BJ (cell line): ENCODE measurements at regions not wholly inside any gene's neighbourhood (a gene's known extent, or its start where the extent isn't known, plus 50 kb on each side); places are given as distances from the start of the nearest gene placed in this dataset.

ENCODE experiments used
- CTCF ChIA-PET: fragments of 350-600 bp; formaldehyde crosslinking; extraction: SDS; loops from one replicate; lab custom pipeline; 2021; ENCODE audit warnings: antibody characterized with exemption, inconsistent platforms; lab: Yijun Ruan, JAX
- POLR2A ChIA-PET: fragments of 300-600 bp; sonication (Branson Sonifier 250); formaldehyde crosslinking; extraction: SDS; loops from one replicate; lab custom pipeline; 2021; ENCODE audit warnings: antibody characterized with exemption; lab: Charles Lee
- DNase-seq: peaks from one replicate; pipeline ENCODE4 v3.0.0-alpha.2; 2011; ENCODE audit warnings: low read depth
- H3K27me3 ChIP-seq: 2 replicates; pipeline ENCODE4 v1.6.0; 2011; ENCODE audit warnings: low read length; ENCODE audit not compliant: control insufficient read depth, insufficient read depth
- H3K36me3 ChIP-seq: 2 replicates; pipeline ENCODE4 v1.5.1; 2011; ENCODE audit warnings: low read length; ENCODE audit not compliant: control insufficient read depth, insufficient read depth
- H3K4me3 ChIP-seq: 2 replicates; pipeline ENCODE4 v1.5.1; 2011; ENCODE audit warnings: low read depth, mild to moderate bottlenecking, control low read depth, low read length
- CTCF ChIP-seq: IDR thresholded peaks from 2 replicates; pipeline ENCODE4 v1.5.1; 2011; ENCODE audit warnings: low read depth, mild to moderate bottlenecking, control low read depth, inconsistent platforms, low read length, moderate library complexity; ENCODE audit not compliant: insufficient read depth

- ChIA-PET POLR2A (no interaction called here), CTCF (no interaction called here)
- no peak for DNase-seq
- Histone ChIP-seq H3K36me3 (no peaks in the 10 kb centered on the region), H3K4me3 (no peak overlapping the region), H3K27me3 (no peaks in the 10 kb centered on the region)
- TF ChIP-seq CTCF = no peak
Measured at GRCh38 chr13:85536706-85537105, 262.5 kb downstream of the SLITRK6 start.

- DNase-seq = no peak
- Histone ChIP-seq H3K4me3 (no peak overlapping the region), H3K36me3 (no peaks in the 10 kb centered on the region), H3K27me3 (no peaks in the 10 kb centered on the region)
- TF ChIP-seq CTCF = no peak
- CTCF ChIA-PET = no interaction called here
- POLR2A ChIA-PET = no interaction called here
Measured at GRCh38 chr13:85535316-85536084, 263.7 kb downstream of the SLITRK6 start.

- CTCF ChIA-PET = no interaction called here
- DNase-seq = no peak
- H3K36me3 ChIP-seq = no peaks in the 10 kb centered on the region
- no peaks in the 10 kb centered on the region for H3K27me3 ChIP-seq
- POLR2A ChIA-PET = no interaction called here
- H3K4me3 ChIP-seq = no peak overlapping the region
- TF ChIP-seq CTCF = no peak
Measured at GRCh38 chr13:85533911-85534310, 265.3 kb downstream of the SLITRK6 start.

- POLR2A ChIA-PET = no interaction called here
- DNase-seq = no peak
Measured at GRCh38 chr13:85529218-85529594, 270.0 kb downstream of the SLITRK6 start.

More at GRCh38 chr13:85529218-85529594, 270.0 kb downstream of the SLITRK6 start:
- H3K36me3 ChIP-seq = no peaks in the 10 kb centered on the region
- CTCF ChIA-PET = no interaction called here
- TF ChIP-seq CTCF = no peak
- H3K27me3 ChIP-seq = no peaks in the 10 kb centered on the region
- H3K4me3 ChIP-seq = peak overlapping the region; percentile 6; the same call in 1 of the 2 replicates
